ENCODE measurements at regions not wholly inside any gene's neighbourhood (a gene's known extent, or its start where the extent isn't known, plus 50 kb on each side); places are given as distances from the start of the nearest gene placed in this dataset.

GRCh38 chr6:23179994-23180393 lies 610.6 kb downstream of the HDGFL1 start:
- no peak for TF ChIP-seq CTCF (conservative IDR thresholded peaks at IDR 0.05 in 1 of 2, IDR thresholded peaks at IDR 0.05 in 1 of 2; ENCODE audit: low read depth in 1 of 2, low read length in 2 of 2)
- no peak for TF ChIP-seq EZH2 (IDR thresholded peaks at IDR 0.05; ENCODE audit: low read length, missing control alignments)
